SU-DHL-6 (cell line): ENCODE measurements at regions not wholly inside any gene's neighbourhood (a gene's known extent, or its start where the extent isn't known, plus 50 kb on each side); places are given as distances from the start of the nearest gene placed in this dataset.

ENCODE experiments used
- H2AFZ ChIP-seq: fragments of 200-600 bp; sonication (generic); 2 replicates; pipeline ENCODE4 v1.6.1; 2014; ENCODE audit warnings: low read depth, mild to moderate bottlenecking, moderate library complexity, mixed read lengths, antibody characterized with exemption, low read length; ENCODE audit not compliant: severe bottlenecking
- H3F3A ChIP-seq: fragments of 200-600 bp; shearing (Covaris generic); 2 replicates; pipeline ENCODE4 v1.6.0; 2016; ENCODE audit warnings: antibody characterized with exemption, mild to moderate bottlenecking; ENCODE audit not compliant: insufficient read depth
- H3K27ac ChIP-seq: fragments of 200-600 bp; sonication (generic); 2 replicates; pipeline ENCODE4 v1.5.1; 2016; ENCODE audit warnings: low read depth, mild to moderate bottlenecking, low read length, moderate library complexity, mixed read lengths
- H3K27me3 ChIP-seq: fragments of 200-600 bp; sonication (generic), shearing (Covaris generic); 2 replicates; pipeline ENCODE4 v1.6.0; 2014; ENCODE audit warnings: mild to moderate bottlenecking, low read length
- H3K36me3 ChIP-seq: fragments of 200-600 bp; sonication (generic); 2 replicates; pipeline ENCODE4 v1.6.1; 2014; ENCODE audit warnings: mild to moderate bottlenecking, low read length, mixed read lengths
- H3K4me2 ChIP-seq: fragments of 300-600, 200-600 bp; shearing (Covaris generic), sonication (generic); 2 replicates; pipeline ENCODE4 v1.6.0; 2014; ENCODE audit warnings: low read length, low read depth, mild to moderate bottlenecking; ENCODE audit not compliant: poor library complexity, severe bottlenecking
- H3K4me3 ChIP-seq: fragments of 200-600 bp; sonication (generic); 2 replicates; pipeline ENCODE4 v1.5.1; 2014; ENCODE audit warnings: antibody characterized with exemption, low read length, mild to moderate bottlenecking, mixed read lengths; ENCODE audit not compliant: insufficient read depth, poor library complexity, severe bottlenecking
- H3K79me2 ChIP-seq: fragments of 200-600 bp; sonication (generic); 2 replicates; pipeline ENCODE4 v1.6.1; 2014; ENCODE audit warnings: mild to moderate bottlenecking, low read length, moderate library complexity; ENCODE audit not compliant: insufficient read depth
- H3K9ac ChIP-seq: fragments of 200-600 bp; sonication (generic); 2 replicates; pipeline ENCODE4 v1.7.0; 2014; ENCODE audit warnings: mild to moderate bottlenecking, low read length
- H3K9me2 ChIP-seq: fragments of 200-600 bp; sonication (generic); replicated peaks from 2 replicates; pipeline ENCODE4 v1.6.1; 2014; ENCODE audit warnings: low read length; ENCODE audit not compliant: insufficient read depth
- H3K9me3 ChIP-seq: fragments of 200-600 bp; sonication (generic); 2 replicates; pipeline ENCODE4 v1.6.1; 2014; ENCODE audit warnings: low read length, mixed read lengths; ENCODE audit not compliant: insufficient read depth
- H4K20me1 ChIP-seq: fragments of 200-600 bp; sonication (generic); 2 replicates; pipeline ENCODE4 v1.6.1; 2014; ENCODE audit warnings: low read depth, mild to moderate bottlenecking, antibody characterized with exemption, low read length, moderate library complexity, mixed read lengths
- EZH2phosphoT487 ChIP-seq: fragments of 200-600 bp; sonication (generic), shearing (Covaris generic); conservative IDR thresholded peaks from 2 replicates; pipeline ENCODE4 v1.6.1; 2018; ENCODE audit warnings: mild to moderate bottlenecking, antibody characterized with exemption, low read length, moderate library complexity, mixed read lengths
- TF ChIP-seq, protein P1 (sequence below): fragments of 200-600 bp; sonication (generic); IDR thresholded peaks from one replicate; pipeline ENCODE4 v1.5.1; 2017; ENCODE audit warnings: antibody characterized with exemption, mild to moderate bottlenecking, low read length, moderate library complexity; ENCODE audit not compliant: insufficient read depth, poor library complexity, severe bottlenecking

DNA sequence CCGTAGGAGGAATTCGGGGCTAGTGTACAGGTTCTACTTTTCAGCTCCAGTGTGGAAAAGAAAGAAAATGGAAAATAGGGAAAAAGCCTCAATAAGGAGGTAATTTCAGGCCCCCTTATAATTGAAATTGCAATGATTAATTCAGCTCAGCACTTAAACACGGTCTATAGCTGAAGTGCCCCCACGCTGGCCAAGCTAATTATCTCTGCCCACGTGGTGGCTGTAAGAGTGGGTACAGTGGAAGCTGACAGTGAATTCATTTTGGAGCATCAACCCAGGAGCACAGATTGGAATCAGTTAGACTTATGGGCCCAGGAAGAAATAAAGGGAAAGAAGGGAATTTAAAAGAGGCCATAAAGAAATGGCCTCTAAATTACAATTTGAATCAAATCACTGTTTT, 631.1 kb upstream of the CPEB2 start:
- TF ChIP-seq, protein P1, sequence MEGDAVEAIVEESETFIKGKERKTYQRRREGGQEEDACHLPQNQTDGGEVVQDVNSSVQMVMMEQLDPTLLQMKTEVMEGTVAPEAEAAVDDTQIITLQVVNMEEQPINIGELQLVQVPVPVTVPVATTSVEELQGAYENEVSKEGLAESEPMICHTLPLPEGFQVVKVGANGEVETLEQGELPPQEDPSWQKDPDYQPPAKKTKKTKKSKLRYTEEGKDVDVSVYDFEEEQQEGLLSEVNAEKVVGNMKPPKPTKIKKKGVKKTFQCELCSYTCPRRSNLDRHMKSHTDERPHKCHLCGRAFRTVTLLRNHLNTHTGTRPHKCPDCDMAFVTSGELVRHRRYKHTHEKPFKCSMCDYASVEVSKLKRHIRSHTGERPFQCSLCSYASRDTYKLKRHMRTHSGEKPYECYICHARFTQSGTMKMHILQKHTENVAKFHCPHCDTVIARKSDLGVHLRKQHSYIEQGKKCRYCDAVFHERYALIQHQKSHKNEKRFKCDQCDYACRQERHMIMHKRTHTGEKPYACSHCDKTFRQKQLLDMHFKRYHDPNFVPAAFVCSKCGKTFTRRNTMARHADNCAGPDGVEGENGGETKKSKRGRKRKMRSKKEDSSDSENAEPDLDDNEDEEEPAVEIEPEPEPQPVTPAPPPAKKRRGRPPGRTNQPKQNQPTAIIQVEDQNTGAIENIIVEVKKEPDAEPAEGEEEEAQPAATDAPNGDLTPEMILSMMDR, result no peak
- TF ChIP-seq EZH2phosphoT487, result no peak
- no peaks in the 10 kb centered on the region for H4K20me1 ChIP-seq
- no peaks in the 10 kb centered on the region for H3F3A ChIP-seq
- no peaks in the 10 kb centered on the region for H3K27me3 ChIP-seq
- H3K79me2 ChIP-seq, result no peaks in the 10 kb centered on the region
- no peak overlapping the region for H3K27ac ChIP-seq
- H3K9me2 ChIP-seq, result no peaks in the 10 kb centered on the region
- no peaks in the 10 kb centered on the region for H3K36me3 ChIP-seq
- H3K9ac ChIP-seq, result no peak overlapping the region
- H3K4me2 ChIP-seq, result no peak overlapping the region
- no peaks in the 10 kb centered on the region for H3K9me3 ChIP-seq
- H3K4me3 ChIP-seq, result no peak overlapping the region
- no peak overlapping the region for H2AFZ ChIP-seq

GRCh38 chr4:14375816-14376215, 626.5 kb upstream of the CPEB2 start:
- no peak for TF ChIP-seq EZH2phosphoT487
- Histone ChIP-seq H3K27me3 (no peaks in the 10 kb centered on the region), H3K9me3 (no peaks in the 10 kb centered on the region), H3K27ac (no peak overlapping the region), H2AFZ (no peak overlapping the region), H4K20me1 (no peaks in the 10 kb centered on the region), H3K4me3 (no peak overlapping the region), H3F3A (no peaks in the 10 kb centered on the region), H3K9ac (no peak overlapping the region), H3K9me2 (no peaks in the 10 kb centered on the region), H3K4me2 (no peak overlapping the region), H3K79me2 (no peaks in the 10 kb centered on the region), H3K36me3 (no peaks in the 10 kb centered on the region)

- Histone ChIP-seq H3F3A (no peaks in the 10 kb centered on the region), H4K20me1 (no peaks in the 10 kb centered on the region), H3K4me2 (no peak overlapping the region), H3K36me3 (no peaks in the 10 kb centered on the region), H3K27me3 (no peaks in the 10 kb centered on the region), H3K9ac (no peak overlapping the region), H3K27ac (no peak overlapping the region), H2AFZ (no peak overlapping the region), H3K9me3 (no peaks in the 10 kb centered on the region), H3K4me3 (no peak overlapping the region), H3K9me2 (no peaks in the 10 kb centered on the region), H3K79me2 (no peaks in the 10 kb centered on the region)
- TF ChIP-seq, protein P1, result no peak
- TF ChIP-seq EZH2phosphoT487, result no peak
Measured at GRCh38 chr4:14379183-14379582, 623.1 kb upstream of the CPEB2 start.

DNA sequence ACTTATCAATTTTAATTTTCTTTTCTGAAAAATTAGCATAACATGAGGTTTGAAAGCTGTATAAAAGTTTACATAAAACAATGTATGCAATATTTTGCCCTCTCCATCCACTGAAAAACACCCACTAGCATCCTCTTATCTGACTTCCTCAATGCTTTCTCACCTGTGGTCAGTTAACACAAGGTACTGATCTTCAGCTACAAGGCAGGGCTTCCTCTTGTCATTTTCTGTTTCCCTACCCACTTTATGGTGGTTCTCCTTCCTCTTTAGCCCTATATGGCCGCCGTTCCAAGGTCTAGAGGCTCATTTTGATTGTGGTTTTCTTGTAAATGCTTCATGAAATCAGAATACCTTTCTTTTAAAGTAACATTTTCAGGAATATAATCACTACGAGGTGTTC, 618.6 kb upstream of the CPEB2 start:
- Histone ChIP-seq H3K27ac (no peak overlapping the region), H2AFZ (no peak overlapping the region), H3K36me3 (no peaks in the 10 kb centered on the region), H3F3A (no peaks in the 10 kb centered on the region), H3K4me2 (no peak overlapping the region), H3K9me3 (no peaks in the 10 kb centered on the region), H3K9ac (no peak overlapping the region), H4K20me1 (no peaks in the 10 kb centered on the region), H3K4me3 (no peak overlapping the region), H3K27me3 (no peaks in the 10 kb centered on the region), H3K79me2 (no peaks in the 10 kb centered on the region), H3K9me2 (no peaks in the 10 kb centered on the region)
- no peak for TF ChIP-seq EZH2phosphoT487
- TF ChIP-seq, protein P1, result no peak
